ENCODE measurements at regions not wholly inside any gene's neighbourhood (a gene's known extent, or its start where the extent isn't known, plus 50 kb on each side); places are given as distances from the start of the nearest gene placed in this dataset.

DNA sequence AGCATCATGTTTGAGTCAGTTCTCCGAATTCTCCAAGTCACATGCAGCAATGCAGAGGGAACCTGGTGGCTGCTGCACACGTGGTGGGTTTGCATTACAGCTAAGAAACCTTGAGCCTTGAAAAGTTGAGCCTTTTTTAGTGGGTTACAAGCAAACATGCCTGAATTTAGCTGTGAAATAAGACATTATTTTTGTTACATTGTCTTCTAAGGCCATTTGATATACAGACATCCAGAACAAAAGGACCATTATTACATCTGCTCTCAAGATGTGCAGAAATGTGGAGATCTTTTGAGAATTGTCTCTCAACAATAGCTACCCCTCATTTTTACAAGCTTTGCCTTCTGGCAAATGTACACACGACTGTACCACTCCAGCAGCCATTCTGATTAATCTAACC lies 720.5 kb upstream of the SLC35B3 start:
- no peaks in the 10 kb centered on the region for H3K27me3 ChIP-seq
- intact Hi-C loops (cut with DNase I), result no loop called here
- ATAC-seq (no peak), DNase-seq (no peak)
- TF ChIP-seq, protein P1, sequence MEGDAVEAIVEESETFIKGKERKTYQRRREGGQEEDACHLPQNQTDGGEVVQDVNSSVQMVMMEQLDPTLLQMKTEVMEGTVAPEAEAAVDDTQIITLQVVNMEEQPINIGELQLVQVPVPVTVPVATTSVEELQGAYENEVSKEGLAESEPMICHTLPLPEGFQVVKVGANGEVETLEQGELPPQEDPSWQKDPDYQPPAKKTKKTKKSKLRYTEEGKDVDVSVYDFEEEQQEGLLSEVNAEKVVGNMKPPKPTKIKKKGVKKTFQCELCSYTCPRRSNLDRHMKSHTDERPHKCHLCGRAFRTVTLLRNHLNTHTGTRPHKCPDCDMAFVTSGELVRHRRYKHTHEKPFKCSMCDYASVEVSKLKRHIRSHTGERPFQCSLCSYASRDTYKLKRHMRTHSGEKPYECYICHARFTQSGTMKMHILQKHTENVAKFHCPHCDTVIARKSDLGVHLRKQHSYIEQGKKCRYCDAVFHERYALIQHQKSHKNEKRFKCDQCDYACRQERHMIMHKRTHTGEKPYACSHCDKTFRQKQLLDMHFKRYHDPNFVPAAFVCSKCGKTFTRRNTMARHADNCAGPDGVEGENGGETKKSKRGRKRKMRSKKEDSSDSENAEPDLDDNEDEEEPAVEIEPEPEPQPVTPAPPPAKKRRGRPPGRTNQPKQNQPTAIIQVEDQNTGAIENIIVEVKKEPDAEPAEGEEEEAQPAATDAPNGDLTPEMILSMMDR (IDR thresholded peaks at IDR 0.05), result no peak
- no peak overlapping the region for H3K27ac ChIP-seq
- no peak overlapping the region for H3K4me3 ChIP-seq
- no peaks in the 10 kb centered on the region for H3K9me3 ChIP-seq
- no peaks in the 10 kb centered on the region for H3K4me1 ChIP-seq
- no peaks in the 10 kb centered on the region for H3K36me3 ChIP-seq

DNA sequence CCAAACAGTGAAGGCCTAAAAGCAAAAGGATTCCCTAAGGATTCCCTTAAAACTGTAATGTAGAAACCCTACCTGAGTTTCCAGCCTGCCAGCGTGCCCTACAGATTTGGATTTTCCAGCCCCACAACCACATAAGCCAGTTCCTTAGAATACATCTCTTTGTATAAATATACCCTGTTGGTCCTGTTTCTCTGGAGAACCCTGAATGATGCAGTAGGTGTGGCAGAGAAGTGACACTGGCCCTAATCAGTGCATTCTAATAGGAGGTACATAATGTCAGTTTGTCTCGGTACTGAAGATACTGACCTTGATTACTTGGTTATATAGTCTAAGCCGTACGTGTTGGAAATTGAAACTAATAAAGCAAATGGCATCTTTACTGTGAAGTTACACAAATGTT lies 707.8 kb upstream of the SLC35B3 start:
- Histone ChIP-seq H3K4me1 (peaks cover 9% of the 10 kb centered on the region), H3K27me3 (no peaks in the 10 kb centered on the region), H3K36me3 (no peaks in the 10 kb centered on the region), H3K27ac (no peak overlapping the region), H3K9me3 (no peaks in the 10 kb centered on the region), H3K4me3 (no peak overlapping the region)
- TF ChIP-seq, protein P1 (IDR thresholded peaks at IDR 0.05), result no peak
- ATAC-seq, result no peak
- intact Hi-C loops (cut with DNase I), result no loop called here
- no peak for DNase-seq

DNA sequence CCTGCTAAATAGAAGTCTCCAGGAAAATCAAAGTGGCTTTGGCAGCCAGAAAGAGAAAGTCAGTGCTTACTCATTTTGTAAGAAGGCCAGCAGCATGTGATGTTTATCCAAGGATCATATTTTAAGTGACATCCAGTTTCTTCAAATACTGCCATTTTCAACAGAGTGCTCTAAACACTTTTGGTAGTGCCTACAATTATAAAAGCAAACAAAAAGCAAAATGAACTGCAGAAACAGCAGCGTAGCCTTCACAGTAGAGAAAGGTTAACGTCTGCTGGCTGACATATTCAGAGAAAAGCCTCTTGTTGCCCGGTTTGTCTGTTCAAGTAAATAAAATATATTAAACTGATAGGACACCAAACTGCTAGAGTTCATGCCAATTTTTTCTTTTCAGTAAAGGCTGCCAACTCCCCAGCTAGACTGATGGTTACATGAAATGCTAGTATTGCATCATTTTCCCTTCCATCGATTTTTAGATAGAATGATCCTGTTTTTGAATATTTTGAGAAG lies 705.7 kb upstream of the SLC35B3 start:
- H3K27ac ChIP-seq, result peak overlapping the region; percentile 3
- ATAC-seq (peak; percentile 29), DNase-seq (no peak)

DNA sequence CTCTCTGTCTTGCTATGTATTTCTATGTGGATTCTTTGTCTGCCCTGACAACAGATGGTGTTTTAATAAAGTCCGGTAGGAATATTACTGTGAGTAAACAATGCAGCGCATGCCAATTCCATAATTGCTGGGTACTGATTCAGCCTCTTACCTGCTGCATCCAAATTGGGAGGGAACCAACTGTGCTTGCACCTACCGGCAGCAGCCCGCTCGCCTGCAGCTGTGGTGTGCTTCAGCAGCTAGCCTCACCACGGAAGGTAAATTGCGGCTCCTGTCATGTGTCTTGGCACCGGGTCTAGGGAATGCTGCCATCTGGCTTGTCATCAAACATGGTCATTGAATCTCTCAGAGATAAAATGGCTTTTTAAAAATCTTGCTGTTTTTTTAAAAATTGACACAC lies 704.8 kb upstream of the SLC35B3 start:
- Histone ChIP-seq H3K27ac (no peak overlapping the region), H3K4me3 (no peak overlapping the region), H3K4me1 (peaks cover 9% of the 10 kb centered on the region), H3K9me3 (no peaks in the 10 kb centered on the region), H3K27me3 (no peaks in the 10 kb centered on the region), H3K36me3 (no peaks in the 10 kb centered on the region)
- TF ChIP-seq, protein P1 (IDR thresholded peaks at IDR 0.05), result no peak
- intact Hi-C loops (cut with DNase I), result no loop called here
- ATAC-seq (peak; percentile 62), DNase-seq (peak; percentile 66)

More for the DNA sequence above, 705.7 kb upstream of the SLC35B3 start:
- peaks cover 9% of the 10 kb centered on the region for H3K4me1 ChIP-seq
- TF ChIP-seq, protein P1 (IDR thresholded peaks at IDR 0.05), result no peak
- H3K4me3 ChIP-seq, result no peak overlapping the region
- intact Hi-C loops (cut with DNase I), result no loop called here
- H3K36me3 ChIP-seq, result no peaks in the 10 kb centered on the region
- no peaks in the 10 kb centered on the region for H3K27me3 ChIP-seq
- no peaks in the 10 kb centered on the region for H3K9me3 ChIP-seq

DNA sequence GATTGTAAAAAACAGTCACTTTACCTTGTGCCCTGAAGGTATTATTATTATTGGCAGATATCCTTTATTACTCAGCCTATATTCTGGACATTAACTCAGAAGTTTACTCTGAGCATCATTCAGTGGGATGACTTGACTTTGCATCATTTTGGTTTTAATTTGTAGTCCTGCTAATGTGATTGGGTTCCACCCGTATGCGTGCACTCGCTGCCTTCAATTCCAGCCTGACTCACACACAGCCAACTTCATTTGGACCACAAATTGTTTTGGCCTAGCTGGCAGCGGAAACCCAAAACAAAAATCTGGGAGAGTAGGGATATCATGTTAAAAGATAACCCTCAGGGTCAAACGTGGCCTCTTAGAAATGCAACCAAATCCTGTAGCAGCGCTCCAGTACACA lies 704.4 kb upstream of the SLC35B3 start:
- TF ChIP-seq, protein P1 (IDR thresholded peaks at IDR 0.05), result no peak
- no peak for ATAC-seq
- Histone ChIP-seq H3K27me3 (no peaks in the 10 kb centered on the region), H3K36me3 (no peaks in the 10 kb centered on the region), H3K9me3 (no peaks in the 10 kb centered on the region), H3K4me1 (peaks cover 9% of the 10 kb centered on the region), H3K27ac (no peak overlapping the region), H3K4me3 (no peak overlapping the region)
- DNase-seq, result no peak
- intact Hi-C loops (cut with DNase I), result no loop called here

DNA sequence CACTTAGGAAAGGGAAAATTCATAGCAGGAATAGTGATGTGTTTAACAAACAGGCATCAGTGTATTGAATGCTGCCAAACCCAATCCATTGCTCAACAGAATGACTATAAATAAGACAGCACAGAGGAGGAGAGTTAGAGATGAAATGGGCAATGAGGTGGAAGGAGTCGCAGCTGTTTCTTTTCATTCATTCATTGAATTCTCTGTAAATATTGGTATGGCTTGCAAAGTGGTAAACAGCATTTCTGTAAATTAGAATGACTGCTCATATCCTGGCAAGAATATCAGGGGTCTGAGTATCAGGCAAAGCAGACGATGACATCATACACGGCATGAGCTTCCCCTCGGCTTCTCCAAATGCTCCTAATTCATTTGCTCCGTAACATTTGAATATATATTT lies 703.6 kb upstream of the SLC35B3 start:
- no peak for DNase-seq
- H3K4me1 ChIP-seq, result peaks cover 9% of the 10 kb centered on the region
- ATAC-seq, result no peak
- H3K9me3 ChIP-seq, result no peaks in the 10 kb centered on the region
- H3K27me3 ChIP-seq, result no peaks in the 10 kb centered on the region
- no peak overlapping the region for H3K27ac ChIP-seq
- TF ChIP-seq, protein P1 (IDR thresholded peaks at IDR 0.05), result no peak
- intact Hi-C loops (cut with DNase I), result no loop called here
- H3K4me3 ChIP-seq, result no peak overlapping the region
- no peaks in the 10 kb centered on the region for H3K36me3 ChIP-seq

All from upper lobe of right lung (tissue), 1 donor.